Mononuclear cell (primary cell): ENCODE measurements at regions not wholly inside any gene's neighbourhood (a gene's known extent, or its start where the extent isn't known, plus 50 kb on each side); places are given as distances from the start of the nearest gene placed in this dataset.

Source experiments
- H3K27me3 ChIP-seq: 2 replicates; pipeline ENCODE4 v1.6.0; 2011; ENCODE audit warnings: low read length, control low read depth; ENCODE audit not compliant: insufficient read depth
- H3K4me1 ChIP-seq: 2 replicates; pipeline ENCODE4 v1.5.1; 2011; ENCODE audit warnings: mild to moderate bottlenecking, low read length, control low read depth; ENCODE audit not compliant: insufficient read depth
- H3K4me3 ChIP-seq: 2 replicates; pipeline ENCODE4 v1.5.1; 2011; ENCODE audit warnings: mild to moderate bottlenecking, low read length, moderate library complexity
- H3K9me3 ChIP-seq: 2 replicates; pipeline ENCODE4 v1.5.1; 2011; ENCODE audit warnings: low read depth, mild to moderate bottlenecking, control low read depth, low read length

GRCh38 chr14:71642715-71643114, 289.5 kb upstream of the RGS6 start:
- Histone ChIP-seq H3K9me3 (no peaks in the 10 kb centered on the region), H3K27me3 (no peaks in the 10 kb centered on the region), H3K4me1 (no peaks in the 10 kb centered on the region), H3K4me3 (no peak overlapping the region)

- Histone ChIP-seq H3K4me3 (no peak overlapping the region), H3K27me3 (no peaks in the 10 kb centered on the region), H3K9me3 (no peaks in the 10 kb centered on the region), H3K4me1 (no peaks in the 10 kb centered on the region)
Observed at GRCh38 chr14:71645656-71646055, 286.6 kb upstream of the RGS6 start.

GRCh38 chr14:71646518-71646917, 285.7 kb upstream of the RGS6 start:
- Histone ChIP-seq H3K4me1 (no peaks in the 10 kb centered on the region), H3K4me3 (no peak overlapping the region), H3K27me3 (no peaks in the 10 kb centered on the region), H3K9me3 (peaks cover 5% of the 10 kb centered on the region)

GRCh38 chr14:71647086-71647784, 285.0 kb upstream of the RGS6 start:
- Histone ChIP-seq H3K4me1 (no peaks in the 10 kb centered on the region), H3K9me3 (peaks cover 13% of the 10 kb centered on the region), H3K27me3 (no peaks in the 10 kb centered on the region), H3K4me3 (no peak overlapping the region)

DNA sequence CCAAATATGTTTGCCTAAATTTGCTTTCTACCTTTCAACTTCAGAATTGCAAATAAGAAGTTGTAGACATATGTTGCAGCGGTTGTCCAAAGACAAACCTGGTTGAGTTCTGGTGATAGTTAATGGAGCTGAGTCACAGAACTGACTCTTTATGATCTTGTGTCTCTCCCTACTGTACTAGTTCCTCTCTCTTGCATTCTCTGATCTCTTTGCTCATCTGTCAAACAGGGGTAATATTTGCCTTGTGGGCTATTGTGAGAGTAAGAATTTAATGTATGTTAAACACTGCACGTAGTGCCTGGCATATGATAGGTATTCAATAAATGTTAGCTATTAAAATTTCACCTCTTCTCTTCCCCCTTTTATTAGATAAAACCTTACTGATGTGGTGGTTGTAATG, 283.5 kb upstream of the RGS6 start:
- H3K27me3 ChIP-seq = no peaks in the 10 kb centered on the region
- no peaks in the 10 kb centered on the region for H3K4me1 ChIP-seq
- peaks cover 24% of the 10 kb centered on the region for H3K9me3 ChIP-seq
- no peak overlapping the region for H3K4me3 ChIP-seq

- peaks cover 24% of the 10 kb centered on the region for H3K9me3 ChIP-seq
- no peak overlapping the region for H3K4me3 ChIP-seq
- H3K27me3 ChIP-seq = no peaks in the 10 kb centered on the region
- no peaks in the 10 kb centered on the region for H3K4me1 ChIP-seq
Observed at GRCh38 chr14:71650187-71650755, 282.0 kb upstream of the RGS6 start.

DNA sequence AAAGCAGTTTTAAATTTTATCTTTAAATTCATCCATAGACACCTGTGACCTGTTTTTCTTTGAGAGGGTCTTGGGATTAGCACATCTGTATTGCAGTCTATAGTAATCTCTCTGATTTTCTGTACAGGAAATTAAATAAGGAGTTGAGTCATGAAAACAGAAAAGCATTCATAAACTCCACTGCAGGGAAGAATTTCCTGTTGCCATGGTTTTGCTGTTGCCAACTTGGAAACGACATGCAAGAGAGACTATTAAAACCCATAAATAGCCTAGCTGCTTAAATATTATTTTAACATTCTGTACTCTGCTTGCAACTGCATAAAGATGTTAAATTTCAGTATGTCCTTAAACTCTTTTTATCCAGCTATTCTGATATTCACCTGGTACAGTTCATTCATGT, 281.0 kb upstream of the RGS6 start:
- H3K4me3 ChIP-seq = no peak overlapping the region
- peaks cover 24% of the 10 kb centered on the region for H3K9me3 ChIP-seq
- H3K27me3 ChIP-seq = no peaks in the 10 kb centered on the region
- no peaks in the 10 kb centered on the region for H3K4me1 ChIP-seq

GRCh38 chr14:71652368-71652767, 279.9 kb upstream of the RGS6 start:
- Histone ChIP-seq H3K4me3 (no peak overlapping the region), H3K9me3 (peaks cover 24% of the 10 kb centered on the region), H3K4me1 (no peaks in the 10 kb centered on the region), H3K27me3 (no peaks in the 10 kb centered on the region)

DNA sequence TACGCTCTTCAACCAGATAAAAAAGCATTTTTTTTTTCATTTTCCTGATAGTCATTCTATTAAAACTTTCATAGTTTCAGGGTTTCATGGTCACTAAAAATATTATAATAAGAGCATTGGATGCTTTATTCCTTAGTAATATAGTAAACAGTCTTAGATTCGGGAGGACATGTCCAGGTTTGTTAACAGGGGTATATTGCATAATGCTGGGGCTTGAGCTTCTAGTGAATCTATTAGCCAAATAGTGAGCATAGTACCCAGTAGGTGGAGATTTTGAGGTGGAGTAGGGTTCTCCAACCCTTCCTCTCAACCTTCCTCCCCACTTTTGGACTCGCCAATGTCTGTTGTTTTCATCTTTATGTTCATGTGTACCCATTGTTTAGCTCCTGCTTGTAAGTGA, 277.4 kb upstream of the RGS6 start:
- H3K9me3 ChIP-seq = peaks cover 24% of the 10 kb centered on the region
- H3K4me1 ChIP-seq = no peaks in the 10 kb centered on the region
- H3K4me3 ChIP-seq = no peak overlapping the region
- H3K27me3 ChIP-seq = no peaks in the 10 kb centered on the region

GRCh38 chr14:71658261-71658860, 273.9 kb upstream of the RGS6 start:
- no peaks in the 10 kb centered on the region for H3K9me3 ChIP-seq
- H3K4me1 ChIP-seq = no peaks in the 10 kb centered on the region
- H3K4me3 ChIP-seq = no peak overlapping the region
- no peaks in the 10 kb centered on the region for H3K27me3 ChIP-seq

GRCh38 chr14:71659159-71659558, 273.1 kb upstream of the RGS6 start:
- no peak overlapping the region for H3K4me3 ChIP-seq
- H3K9me3 ChIP-seq = no peaks in the 10 kb centered on the region
- H3K4me1 ChIP-seq = no peaks in the 10 kb centered on the region
- no peaks in the 10 kb centered on the region for H3K27me3 ChIP-seq

DNA sequence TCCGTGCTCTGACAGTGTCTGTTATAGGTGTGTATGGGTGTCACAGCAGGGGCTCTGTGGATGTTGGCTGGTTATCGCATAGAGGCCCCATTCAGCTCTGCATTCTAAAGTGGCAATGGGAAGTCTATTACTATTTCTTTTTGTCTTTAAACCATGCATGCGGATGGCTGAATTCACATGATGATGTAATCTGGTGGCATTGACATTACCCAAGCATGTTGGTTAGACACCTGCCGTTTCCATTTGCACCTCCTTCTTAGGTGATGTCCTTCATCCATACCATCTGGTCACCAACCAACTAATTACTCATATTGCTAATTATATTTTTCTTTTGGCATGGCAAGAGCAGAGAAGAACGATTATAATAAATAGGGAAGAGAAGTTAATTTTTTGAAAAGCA, 270.8 kb upstream of the RGS6 start:
- H3K4me1 ChIP-seq = no peaks in the 10 kb centered on the region
- no peaks in the 10 kb centered on the region for H3K9me3 ChIP-seq
- H3K4me3 ChIP-seq = no peak overlapping the region
- H3K27me3 ChIP-seq = no peaks in the 10 kb centered on the region

GRCh38 chr14:71662291-71662790, 269.9 kb upstream of the RGS6 start:
- H3K4me3 ChIP-seq = no peak overlapping the region
- no peaks in the 10 kb centered on the region for H3K9me3 ChIP-seq
- no peaks in the 10 kb centered on the region for H3K27me3 ChIP-seq
- no peaks in the 10 kb centered on the region for H3K4me1 ChIP-seq

DNA sequence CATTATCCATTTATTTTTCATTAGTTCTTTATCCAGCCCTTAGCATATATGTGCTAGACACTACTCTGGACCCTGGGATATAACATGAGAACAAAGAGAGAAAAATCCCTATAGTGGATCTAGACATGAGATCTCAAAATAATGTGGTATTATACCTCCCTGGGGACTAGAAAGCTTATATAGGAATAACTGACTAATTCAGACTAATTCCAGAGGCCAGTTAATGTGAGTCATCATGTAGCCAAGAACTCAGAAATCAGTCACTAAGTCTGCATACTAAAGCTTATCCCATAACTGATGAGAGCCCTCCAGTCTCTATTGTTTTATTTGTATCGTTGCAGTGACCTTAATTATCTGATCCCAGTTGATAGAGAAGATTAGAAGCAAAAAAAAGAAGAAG, 267.1 kb upstream of the RGS6 start:
- H3K9me3 ChIP-seq = no peaks in the 10 kb centered on the region
- H3K4me1 ChIP-seq = no peaks in the 10 kb centered on the region
- no peaks in the 10 kb centered on the region for H3K27me3 ChIP-seq
- H3K4me3 ChIP-seq = no peak overlapping the region

- Histone ChIP-seq H3K9me3 (no peaks in the 10 kb centered on the region), H3K27me3 (no peaks in the 10 kb centered on the region), H3K4me3 (no peak overlapping the region), H3K4me1 (no peaks in the 10 kb centered on the region)
Observed at GRCh38 chr14:71665781-71666180, 266.4 kb upstream of the RGS6 start.
